ENCODE measurements at regions not wholly inside any gene's neighbourhood (a gene's known extent, or its start where the extent isn't known, plus 50 kb on each side); places are given as distances from the start of the nearest gene placed in this dataset.

DNA sequence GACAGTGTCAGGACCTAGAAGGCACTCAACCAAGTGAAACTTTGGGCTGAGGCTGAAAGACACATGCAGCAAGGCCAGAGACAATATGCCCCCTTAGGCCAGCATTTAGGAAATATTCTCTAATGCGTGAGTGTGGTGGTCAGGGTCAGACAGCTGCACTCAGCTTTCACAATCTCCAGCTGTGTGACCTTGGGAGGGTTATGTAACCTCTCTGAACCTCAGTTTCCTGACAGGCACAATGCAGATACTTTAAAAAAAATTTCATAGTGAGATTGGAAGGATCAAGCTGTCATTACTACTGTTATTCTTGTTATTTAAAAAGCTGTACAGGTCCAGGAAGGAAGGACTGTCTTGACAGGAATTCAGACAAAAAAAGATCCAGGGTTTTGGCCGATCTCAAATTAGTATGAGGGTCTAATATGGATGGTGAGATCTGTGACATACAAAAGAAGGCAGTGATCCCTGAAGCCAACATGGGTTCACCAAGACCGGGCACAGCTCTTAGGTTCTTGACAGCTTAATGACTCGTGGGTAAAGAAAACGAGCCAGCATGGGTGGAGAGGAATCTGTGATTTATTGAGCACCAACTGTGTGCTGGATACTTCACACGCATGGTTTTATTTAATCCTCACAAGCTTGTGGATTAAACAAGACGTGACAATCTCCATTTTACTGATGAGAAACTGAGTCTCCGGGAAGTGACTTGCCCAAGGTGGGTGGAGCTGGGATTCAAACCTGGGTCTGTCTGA is 54.6 kb upstream of the POU3F1 start:
- no peaks in the 10 kb centered on the region for H3K4me1 Mint-ChIP-seq (ENCODE audit: low read depth)
- no peaks in the 10 kb centered on the region for H3K36me3 Mint-ChIP-seq (ENCODE audit: insufficient read depth in 2 of 2)
- H3K9me3 Mint-ChIP-seq: no peaks in the 10 kb centered on the region
- peaks cover 36% of the 10 kb centered on the region for H3K27me3 Mint-ChIP-seq (ENCODE audit: low read depth)
- H3K27ac Mint-ChIP-seq: no peak overlapping the region
- H3K4me3 Mint-ChIP-seq: no peak overlapping the region
- no peak for ATAC-seq (replicated peaks in 1 of 2)
- no peak for DNase-seq

DNA sequence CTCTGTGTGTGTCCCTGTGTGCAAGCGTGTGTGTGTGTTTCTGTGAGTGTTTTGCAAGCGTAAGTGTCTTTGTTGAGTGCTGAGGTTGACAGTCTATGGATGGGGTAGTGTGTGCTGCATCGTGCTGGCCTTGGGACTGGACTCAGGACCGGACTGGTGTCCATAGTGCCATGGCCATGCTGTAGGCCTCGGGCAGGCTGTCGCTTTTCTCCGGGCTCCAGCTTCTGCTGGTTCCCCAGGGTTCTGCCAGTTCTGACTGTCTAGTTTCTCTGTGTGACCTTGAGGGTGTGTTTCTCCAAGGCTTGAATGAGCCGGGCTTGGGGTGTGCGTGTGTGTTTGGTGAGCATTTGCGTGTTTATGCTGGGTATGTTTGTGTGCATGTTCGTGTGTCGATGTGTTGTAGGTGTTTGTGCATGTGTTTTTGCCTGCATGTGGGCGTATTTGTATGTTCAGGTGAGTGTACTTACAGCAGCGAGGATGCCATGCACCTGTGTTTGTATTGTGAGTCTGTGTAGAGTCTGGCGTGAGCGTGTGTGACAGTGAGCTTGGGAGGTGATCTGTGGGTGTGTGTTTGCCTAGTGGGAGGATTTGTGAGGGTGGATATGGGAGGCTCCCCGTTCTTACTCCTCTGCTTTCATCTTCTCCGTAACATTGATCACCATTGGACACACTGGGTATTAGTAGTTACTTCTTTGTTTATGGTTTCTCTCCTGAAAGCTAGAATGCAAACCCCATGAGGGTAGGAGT is 51.7 kb upstream of the POU3F1 start:
- H3K27ac Mint-ChIP-seq: no peak overlapping the region
- no peaks in the 10 kb centered on the region for H3K36me3 Mint-ChIP-seq (ENCODE audit: insufficient read depth in 2 of 2)
- H3K27me3 Mint-ChIP-seq (ENCODE audit: low read depth): peaks cover 31% of the 10 kb centered on the region
- no peak for DNase-seq
- no peak overlapping the region for H3K4me3 Mint-ChIP-seq
- H3K9me3 Mint-ChIP-seq: no peaks in the 10 kb centered on the region
- H3K4me1 Mint-ChIP-seq (ENCODE audit: low read depth): no peaks in the 10 kb centered on the region
- ATAC-seq (replicated peaks in 1 of 2): no peak

DNA sequence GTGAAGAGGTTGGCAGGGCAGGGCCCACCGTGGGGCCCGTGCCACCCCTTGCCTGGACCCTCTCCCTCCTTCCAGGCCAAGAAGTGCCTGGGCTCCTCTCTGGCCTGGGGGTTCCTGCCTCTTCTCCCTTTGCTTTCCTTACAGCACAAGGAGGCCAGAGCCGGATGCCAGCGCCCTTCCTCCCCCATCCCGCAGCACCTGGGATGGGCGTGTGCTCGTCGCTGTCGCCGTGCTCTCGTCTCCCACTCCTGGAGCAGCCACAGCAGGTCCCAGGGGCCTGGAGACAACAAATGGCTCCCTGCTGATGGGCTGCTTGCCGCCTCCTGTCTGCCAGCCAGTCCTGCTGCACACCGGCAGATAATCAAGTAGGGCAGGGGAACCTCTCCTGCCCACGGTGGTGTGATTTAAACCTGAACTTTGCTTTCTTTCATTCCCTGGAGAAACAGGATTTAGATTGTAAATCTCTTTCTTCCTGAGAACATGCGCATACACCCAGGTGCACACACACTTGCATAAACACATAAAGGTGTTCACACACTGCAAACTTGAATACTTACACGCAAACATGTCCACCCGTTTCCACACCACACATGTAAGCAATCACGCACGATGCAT is 50.8 kb upstream of the POU3F1 start:
- Mint-ChIP-seq H3K27ac (no peak overlapping the region), H3K4me1 (ENCODE audit: low read depth) (no peaks in the 10 kb centered on the region), H3K9me3 (no peaks in the 10 kb centered on the region), H3K27me3 (ENCODE audit: low read depth) (peaks cover 34% of the 10 kb centered on the region), H3K4me3 (no peak overlapping the region), H3K36me3 (ENCODE audit: insufficient read depth in 2 of 2) (no peaks in the 10 kb centered on the region)
- no peak for ATAC-seq (replicated peaks in 1 of 2)
- DNase-seq: no peak

Measured in activated T-cell treated with anti-CD3 and anti-CD28 coated beads, Interleukin-2, amount 50 U/mL, for 72 hours (primary cell).